GM23338 (cell line): ENCODE measurements at regions not wholly inside any gene's neighbourhood (a gene's known extent, or its start where the extent isn't known, plus 50 kb on each side); places are given as distances from the start of the nearest gene placed in this dataset.
A peak's percentile ranks its signal among the peaks of the same experiment; 100 is the strongest.

Source experiments
- ATAC-seq: fragments of 200-7000 bp; cut with Tn5 transposase; 3 replicates; pipeline ENCODE4 v1.9.1; 2020
- DNase-seq: peaks from one replicate; pipeline ENCODE4 v3.0.0-alpha.2; 2015; ENCODE audit warnings: low spot score
- H2AFZ ChIP-seq: fragments of 200-600 bp; sonication (generic); 2 replicates; pipeline ENCODE4 v1.8.0; 2016; ENCODE audit warnings: antibody characterized with exemption, mild to moderate bottlenecking, moderate library complexity
- H3F3A ChIP-seq: fragments of 200-600 bp; sonication (generic); replicated peaks from 2 replicates; pipeline ENCODE4 v1.8.0; 2017; ENCODE audit warnings: antibody characterized with exemption, mixed run types, low read depth
- H3K27ac ChIP-seq: fragments of 200-600 bp; sonication (generic); 2 replicates; pipeline ENCODE4 v1.6.1; 2016; ENCODE audit warnings: low read depth
- H3K27me3 ChIP-seq: fragments of 200-600 bp; sonication (generic); 2 replicates; pipeline ENCODE4 v1.8.0; 2016; ENCODE audit warnings: mild to moderate bottlenecking, mixed run types, moderate library complexity; ENCODE audit not compliant: insufficient read depth
- H3K36me3 ChIP-seq: fragments of 200-600 bp; sonication (generic); 2 replicates; pipeline ENCODE4 v1.8.0; 2016; ENCODE audit warnings: mild to moderate bottlenecking; ENCODE audit not compliant: insufficient read depth
- H3K4me1 ChIP-seq: fragments of 200-600 bp; sonication (generic); 2 replicates; pipeline ENCODE4 v1.8.0; 2016; ENCODE audit warnings: mild to moderate bottlenecking, moderate library complexity; ENCODE audit not compliant: insufficient read depth
- H3K4me2 ChIP-seq: fragments of 200-600 bp; sonication (generic); 2 replicates; pipeline ENCODE4 v1.7.1; 2017; ENCODE audit warnings: mixed run types
- H3K4me3 ChIP-seq: fragments of 200-600 bp; sonication (generic); 2 replicates; pipeline ENCODE4 v1.6.1; 2016; ENCODE audit warnings: mixed run types
- H3K79me2 ChIP-seq: fragments of 200-600 bp; sonication (generic); replicated peaks from 2 replicates; pipeline ENCODE4 v1.8.0; 2017; ENCODE audit warnings: mild to moderate bottlenecking; ENCODE audit not compliant: insufficient read depth
- H3K9me2 ChIP-seq: fragments of 200-600 bp; sonication (generic); 2 replicates; pipeline ENCODE4 v1.8.0; 2017; ENCODE audit not compliant: insufficient read depth
- H4K20me1 ChIP-seq: fragments of 200-600 bp; sonication (generic); replicated peaks from 2 replicates; pipeline ENCODE4 v1.8.0; 2017; ENCODE audit warnings: mild to moderate bottlenecking; ENCODE audit not compliant: insufficient read depth
- H3K27ac Mint-ChIP-seq: 2 replicates; pipeline ENCODE4 v1.8.0; 2020; ENCODE audit warnings: inconsistent platforms, mild to moderate bottlenecking, moderate library complexity, mixed read lengths
- H3K27me3 Mint-ChIP-seq: 3 replicates; pipeline ENCODE4 v1.8.0; 2022; ENCODE audit warnings: low read depth, mild to moderate bottlenecking, moderate library complexity, mixed read lengths, inconsistent platforms; ENCODE audit not compliant: insufficient read depth, poor library complexity
- H3K36me3 Mint-ChIP-seq: 3 replicates; pipeline ENCODE4 v1.8.0; 2021; ENCODE audit warnings: low read depth, mild to moderate bottlenecking, inconsistent platforms, moderate library complexity, mixed read lengths
- H3K4me1 Mint-ChIP-seq: 3 replicates; pipeline ENCODE4 v1.8.0; 2020; ENCODE audit warnings: mild to moderate bottlenecking, inconsistent platforms, mixed read lengths
- H3K4me3 Mint-ChIP-seq: 3 replicates; pipeline ENCODE4 v1.8.0; 2021; ENCODE audit warnings: moderate library complexity, mild to moderate bottlenecking, inconsistent platforms, mixed read lengths
- H3K9me3 Mint-ChIP-seq: 3 replicates; pipeline ENCODE4 v1.8.0; 2020; ENCODE audit warnings: moderate library complexity, mild to moderate bottlenecking, inconsistent platforms, mixed read lengths
- CTCF ChIP-seq, 2 experiments: fragments of 200-600 bp in 1 of 2; sonication (generic) in 1 of 2; conservative IDR thresholded peaks; 2 replicates each; pipeline versions ENCODE4 v1.5.1 to v1.6.1; 2016 to 2017; ENCODE audit warnings: antibody characterized with exemption in 2 of 2, low read depth in 2 of 2, mild to moderate bottlenecking in 2 of 2, moderate library complexity in 1 of 2
- NANOG ChIP-seq: IDR thresholded peaks from 2 replicates; pipeline ENCODE4 v1.6.1; 2016; ENCODE audit warnings: antibody characterized with exemption, borderline replicate concordance
- ZNF462 ChIP-seq: fragments of 250-450 bp; sonication (Bioruptor Pico); IDR thresholded peaks from 2 replicates; pipeline ENCODE4 v1.5.0; 2020; ENCODE audit warnings: mild to moderate bottlenecking, moderate library complexity

GRCh38 chr10:91034494-91035159 lies 113.7 kb upstream of the ANKRD1 start (continued):
- no peak for TF ChIP-seq CTCF (conservative IDR thresholded peaks at IDR 0.05; ENCODE audit: low read depth in 2 of 2)
- no peak for TF ChIP-seq NANOG
- TF ChIP-seq ZNF462 (CRISPR knock-in tag): no peak

GRCh38 chr10:91035650-91036292 lies 114.9 kb upstream of the ANKRD1 start:
- H3K27ac Mint-ChIP-seq: no peak overlapping the region
- H3K4me3 Mint-ChIP-seq: no peak overlapping the region
- no peaks in the 10 kb centered on the region for H4K20me1 ChIP-seq
- H3K27me3 ChIP-seq: no peaks in the 10 kb centered on the region
- DNase-seq (no peak), ATAC-seq (peak; percentile 74)
- no peaks in the 10 kb centered on the region for H3K36me3 Mint-ChIP-seq
- H3K4me2 ChIP-seq: peak overlapping the region; percentile 42; the same call in 1 of the 2 replicates
- no peaks in the 10 kb centered on the region; the same call in 1 of the 2 replicates for H3K9me2 ChIP-seq
- H3K9me3 Mint-ChIP-seq: no peaks in the 10 kb centered on the region
- no peaks in the 10 kb centered on the region for H3K36me3 ChIP-seq
- H3F3A ChIP-seq: no peaks in the 10 kb centered on the region
- H3K27ac ChIP-seq: no peak overlapping the region
- peaks cover 13% of the 10 kb centered on the region for H3K4me1 Mint-ChIP-seq
- H3K79me2 ChIP-seq: no peaks in the 10 kb centered on the region
- peak overlapping the region; percentile 66; the same call in 1 of the 2 replicates for H2AFZ ChIP-seq
- peaks cover 2% of the 10 kb centered on the region for H3K27me3 Mint-ChIP-seq
- H3K4me3 ChIP-seq: no peak overlapping the region
- H3K4me1 ChIP-seq: peaks cover 24% of the 10 kb centered on the region
- no peak for TF ChIP-seq ZNF462 (CRISPR knock-in tag)
